ENCODE measurements at regions not wholly inside any gene's neighbourhood (a gene's known extent, or its start where the extent isn't known, plus 50 kb on each side); places are given as distances from the start of the nearest gene placed in this dataset.

DNA sequence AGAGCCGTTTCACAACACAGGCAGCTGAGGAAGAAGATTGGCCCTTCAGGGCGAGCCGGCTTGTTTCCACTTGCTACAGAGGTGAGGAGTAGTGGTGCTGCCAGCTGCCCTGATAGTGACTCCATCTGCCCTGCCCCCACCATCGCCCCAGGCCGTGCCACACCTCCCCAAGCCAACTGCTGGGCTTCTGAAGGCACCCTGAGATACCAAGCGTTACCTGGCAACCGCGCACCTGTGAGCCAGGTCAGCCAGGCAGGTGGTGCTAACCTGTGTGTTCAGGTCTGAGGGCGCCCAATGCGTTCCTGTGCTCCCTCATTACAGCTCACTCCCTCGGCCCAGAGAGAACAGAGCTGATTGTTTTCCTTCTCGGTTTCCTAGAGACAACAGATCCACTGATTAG lies 299.1 kb upstream of the ID4 start:
- H2BK12ac ChIP-seq (ENCODE audit: low read depth, low read length): no peak overlapping the region
- DNase-seq (ENCODE audit: low read depth in 1 of 2, low spot score in 2 of 2) (peak in 1 of 2 experiments; percentile 10), FAIRE-seq (no peak)
- no peak overlapping the region for H2BK120ac ChIP-seq (replicated peaks; ENCODE audit: low read depth, low read length)
- ChIA-PET POLR2A (ENCODE audit: partially characterized antibody) (no interaction called here), CTCF (ENCODE audit: partially characterized antibody) (interaction anchor here (1.1 to 1.8 kb wide), 2 partner anchors 20 to 313 kb away, joined by 4 to 5 read pairs; no protein-coding TSS in a partner anchor)
- no peak overlapping the region for H4K5ac ChIP-seq (ENCODE audit: insufficient read length, low read depth, low read length)
- H3K9ac ChIP-seq (replicated peaks in 1 of 4; ENCODE audit: extremely low read depth in 1 of 4, low read depth in 3 of 4, low read length in 3 of 4): no peak overlapping the region
- H2BK15ac ChIP-seq (ENCODE audit: low read length): no peak overlapping the region
- H3K79me1 ChIP-seq (ENCODE audit: low read depth, low read length): no peaks in the 10 kb centered on the region
- peaks cover 3% of the 10 kb centered on the region in 2 experiments; a peak in 2 of 4 replicates for H3K9me3 ChIP-seq (ENCODE audit: insufficient read depth in 2 of 2, low read depth in 1 of 2, low read length in 1 of 2)
- H3K14ac ChIP-seq (ENCODE audit: insufficient read length): no peak overlapping the region
- H3K23ac ChIP-seq (ENCODE audit: insufficient read length): no peak overlapping the region
- H3K4me1 ChIP-seq (replicated peaks in 1 of 4; ENCODE audit: control insufficient read depth in 3 of 4, insufficient read depth in 4 of 4, low read length in 3 of 4): peaks cover 0 to 3% (median under 1%) of the 10 kb centered on the region in 4 experiments; a peak in 2 of 7 replicates
- H2AK5ac ChIP-seq (ENCODE audit: low read depth, low read length): no peak overlapping the region
- no peak overlapping the region for H2BK20ac ChIP-seq (ENCODE audit: low read length)
- H3K27ac ChIP-seq (ENCODE audit: low read depth, low read length): no peak overlapping the region
- H2AFZ ChIP-seq (ENCODE audit: low read length): no peak overlapping the region
- no peak overlapping the region for H3K4ac ChIP-seq (replicated peaks; ENCODE audit: insufficient read length, low read depth, low read length)
- no peak overlapping the region for H3K56ac ChIP-seq (replicated peaks; ENCODE audit: insufficient read length, low read depth, low read length)
- no peak overlapping the region for H3K18ac ChIP-seq (ENCODE audit: extremely low read depth, low read length)
- no peaks in the 10 kb centered on the region for H4K20me1 ChIP-seq (replicated peaks in 1 of 2; ENCODE audit: control insufficient read depth in 1 of 2, insufficient read depth in 2 of 2, low read length in 2 of 2)
- no peaks in the 10 kb centered on the region for H3K79me2 ChIP-seq (ENCODE audit: control insufficient read depth in 1 of 2, insufficient read depth in 2 of 2, low read length in 2 of 2)
- H3K23me2 ChIP-seq (ENCODE audit: low read depth, low read length): no peaks in the 10 kb centered on the region
- H3K4me2 ChIP-seq (ENCODE audit: insufficient read depth in 1 of 2, low read depth in 2 of 2, low read length in 2 of 2): no peak overlapping the region
- H3K36me3 ChIP-seq (ENCODE audit: control insufficient read depth in 2 of 4, insufficient read depth in 4 of 4, low read length in 3 of 4): no peaks in the 10 kb centered on the region
- no peaks in the 10 kb centered on the region for H3K27me3 ChIP-seq (replicated peaks in 1 of 4; ENCODE audit: control insufficient read depth in 3 of 4, extremely low read depth in 1 of 4, insufficient read depth in 3 of 4, low read length in 3 of 4)
- 88% methylated on average over 12 of the region's 12 CpGs; no CpG with 5 or more reads in 1 of the 2 experiments for WGBS, 2 experiments (ENCODE audit: extremely low coverage in 1 of 2, insufficient coverage in 1 of 2, insufficient read length in 1 of 2, insufficient replicate concordance in 2 of 2, low coverage in 1 of 2, low lambda C conversion rate in 2 of 2, missing lambda C conversion rate in 1 of 2)
- H2BK5ac ChIP-seq (ENCODE audit: low read depth, low read length): no peak overlapping the region
- H4K8ac ChIP-seq (ENCODE audit: extremely low read depth, insufficient read depth, low read length): no peak overlapping the region
- H4K91ac ChIP-seq (replicated peaks; ENCODE audit: insufficient read length, low read length): no peak overlapping the region
- H3K4me3 ChIP-seq (ENCODE audit: extremely low read depth in 1 of 4, insufficient read depth in 2 of 4, low read depth in 3 of 4, low read length in 4 of 4): no peak overlapping the region
- no peak for TF ChIP-seq ASH2L (IDR thresholded peaks at IDR 0.05; ENCODE audit: low read length)
- no peak for TF ChIP-seq SIN3A (conservative IDR thresholded peaks at IDR 0.05 in 1 of 2, IDR thresholded peaks at IDR 0.05 in 1 of 2; ENCODE audit: low read depth in 1 of 2, low read length in 2 of 2)
- TF ChIP-seq, protein P1, sequence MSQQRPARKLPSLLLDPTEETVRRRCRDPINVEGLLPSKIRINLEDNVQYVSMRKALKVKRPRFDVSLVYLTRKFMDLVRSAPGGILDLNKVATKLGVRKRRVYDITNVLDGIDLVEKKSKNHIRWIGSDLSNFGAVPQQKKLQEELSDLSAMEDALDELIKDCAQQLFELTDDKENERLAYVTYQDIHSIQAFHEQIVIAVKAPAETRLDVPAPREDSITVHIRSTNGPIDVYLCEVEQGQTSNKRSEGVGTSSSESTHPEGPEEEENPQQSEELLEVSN (IDR thresholded peaks at IDR 0.05): no peak
- TF ChIP-seq, protein P2, sequence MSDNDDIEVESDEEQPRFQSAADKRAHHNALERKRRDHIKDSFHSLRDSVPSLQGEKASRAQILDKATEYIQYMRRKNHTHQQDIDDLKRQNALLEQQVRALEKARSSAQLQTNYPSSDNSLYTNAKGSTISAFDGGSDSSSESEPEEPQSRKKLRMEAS (IDR thresholded peaks at IDR 0.05): no peak
- TF ChIP-seq POLR2A (IDR thresholded peaks at IDR 0.05; ENCODE audit: control extremely low read depth in 1 of 2, low read depth in 2 of 2, low read length in 2 of 2): no peak
- TF ChIP-seq SIX5 (IDR thresholded peaks at IDR 0.05; ENCODE audit: low read depth, low read length): no peak
- no peak for TF ChIP-seq SUZ12 (IDR thresholded peaks at IDR 0.05; ENCODE audit: low read length)
- no peak for TF ChIP-seq RBBP5 (IDR thresholded peaks at IDR 0.05; ENCODE audit: borderline replicate concordance, low read depth, low read length)
- TF ChIP-seq EGR1 (IDR thresholded peaks at IDR 0.05; ENCODE audit: borderline replicate concordance, low read depth, low read length): no peak
- TF ChIP-seq MAFK (IDR thresholded peaks at IDR 0.05; ENCODE audit: low read depth, low read length): no peak

All from H1 (cell line).